ENCODE measurements at regions not wholly inside any gene's neighbourhood (a gene's known extent, or its start where the extent isn't known, plus 50 kb on each side); places are given as distances from the start of the nearest gene placed in this dataset.

- no peak for TF ChIP-seq CTCF (IDR thresholded peaks at IDR 0.05; ENCODE audit: extremely low read depth in 1 of 2, insufficient read depth in 1 of 2, low read depth in 1 of 2, low read length in 2 of 2)
- no peak for TF ChIP-seq POLR2AphosphoS5 (IDR thresholded peaks at IDR 0.05; ENCODE audit: insufficient read depth, low read depth, low read length)
- no peak for TF ChIP-seq FOS (IDR thresholded peaks at IDR 0.05; ENCODE audit: borderline replicate concordance, insufficient read depth, low read length)
Observed at GRCh38 chr10:125265579-125265955, 105.2 kb upstream of the CTBP2 start.
